ENCODE measurements at regions not wholly inside any gene's neighbourhood (a gene's known extent, or its start where the extent isn't known, plus 50 kb on each side); places are given as distances from the start of the nearest gene placed in this dataset.

DNA sequence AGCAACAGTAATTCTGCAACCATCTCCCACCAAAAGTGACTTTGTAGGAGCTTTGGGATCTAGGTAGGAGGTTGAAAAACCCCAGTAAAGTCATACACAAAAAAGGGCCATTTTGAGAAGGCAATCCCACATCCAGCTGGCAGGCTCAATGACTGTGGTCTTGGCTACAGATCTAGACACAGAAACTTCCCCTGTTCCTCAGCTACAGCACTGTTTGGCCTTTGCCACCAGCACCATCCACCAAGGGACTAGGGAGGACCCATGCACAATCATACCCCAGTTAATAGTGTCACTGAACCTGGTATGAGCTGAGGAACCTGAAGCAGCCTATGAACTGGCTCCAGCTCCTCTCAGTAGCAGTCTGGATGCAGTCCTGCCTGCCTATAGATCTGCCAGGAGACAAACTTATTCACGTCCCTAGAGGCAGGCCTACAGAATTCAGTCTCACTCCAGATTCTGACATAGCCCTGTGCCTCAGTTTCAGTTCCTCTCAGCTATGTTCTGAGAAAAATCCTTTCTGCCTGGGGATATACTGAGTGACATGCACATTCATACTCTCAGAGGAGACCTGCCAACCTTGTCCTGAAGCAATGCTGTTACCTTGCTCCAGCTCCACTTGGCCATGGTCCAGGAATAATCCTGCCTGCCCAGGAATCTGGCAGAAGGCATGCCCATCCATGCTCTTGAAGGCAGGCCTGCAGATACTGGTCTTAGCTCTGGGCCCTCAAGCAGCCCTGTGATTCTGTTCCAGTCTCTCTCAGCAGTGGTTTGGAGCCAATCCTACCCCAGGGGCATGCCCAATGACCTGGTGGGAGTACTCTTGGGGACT lies 2048.3 kb upstream of the PCDH20 start:
- H3K79me2 ChIP-seq (ENCODE audit: control insufficient read depth, insufficient read depth, low read length) = no peaks in the 10 kb centered on the region
- intact Hi-C loops (cut with micrococcal nuclease) (no loop called here), dilution Hi-C loops (cut with MboI; ENCODE audit: extremely low pct_ligation_motif_present, low sequenced_read_pairs) (no loop called here)
- H3K4me2 ChIP-seq (ENCODE audit: insufficient read depth, low read length) = no peak overlapping the region
- H3K4me1 ChIP-seq (ENCODE audit: control insufficient read depth, extremely low read depth, insufficient read depth, low read length) = no peaks in the 10 kb centered on the region
- H3K27me3 ChIP-seq (ENCODE audit: control insufficient read depth in 2 of 2, insufficient read depth in 2 of 2, low read length in 2 of 2) = no peaks in the 10 kb centered on the region
- ChIA-PET POLR2A (no interaction called here), CTCF (no interaction called here)
- no peaks in the 10 kb centered on the region for H3K36me3 ChIP-seq (ENCODE audit: control insufficient read depth in 2 of 2, extremely low read depth in 1 of 2, insufficient read depth in 2 of 2, low read length in 2 of 2)
- no peak overlapping the region for H2AFZ ChIP-seq (ENCODE audit: low read depth, low read length)
- DNase-seq (ENCODE audit: low read depth, low spot score) (no peak), FAIRE-seq (no peak)
- H3K9ac ChIP-seq (replicated peaks; ENCODE audit: extremely low read depth, insufficient read depth, low read length) = no peak overlapping the region
- no peaks in the 10 kb centered on the region for H3K9me1 ChIP-seq (replicated peaks; ENCODE audit: control insufficient read depth, extremely low read depth, insufficient read depth, low read length)
- no peaks in the 10 kb centered on the region for H4K20me1 ChIP-seq (replicated peaks; ENCODE audit: control insufficient read depth, extremely low read depth, insufficient read depth, low read length)
- no TSS peak for BruUV-seq (replicated peaks)
- H3K4me3 ChIP-seq (replicated peaks in 1 of 3; ENCODE audit: insufficient read depth in 1 of 3, low read depth in 1 of 3, low read length in 3 of 3) = no peak overlapping the region
- H3K9me3 ChIP-seq (replicated peaks; ENCODE audit: control insufficient read depth, insufficient read depth, low read length) = no peaks in the 10 kb centered on the region
- TF ChIP-seq JUN (IDR thresholded peaks at IDR 0.05; ENCODE audit: borderline replicate concordance, insufficient read depth, insufficient read length, low read depth) (no peak), FOS (IDR thresholded peaks at IDR 0.05; ENCODE audit: borderline replicate concordance, insufficient read depth, low read length) (no peak), GATA2 (IDR thresholded peaks at IDR 0.05; ENCODE audit: insufficient read depth, insufficient read length, low read depth, low read length) (no peak), CTCF (IDR thresholded peaks at IDR 0.05; ENCODE audit: extremely low read depth in 1 of 2, insufficient read depth in 1 of 2, low read depth in 1 of 2, low read length in 2 of 2) (no peak)
- no peak overlapping the region for H3K27ac ChIP-seq (ENCODE audit: insufficient read depth, low read depth, low read length)

Measured in endothelial cell of umbilical vein (primary cell).